ENCODE measurements at regions not wholly inside any gene's neighbourhood (a gene's known extent, or its start where the extent isn't known, plus 50 kb on each side); places are given as distances from the start of the nearest gene placed in this dataset.

DNA sequence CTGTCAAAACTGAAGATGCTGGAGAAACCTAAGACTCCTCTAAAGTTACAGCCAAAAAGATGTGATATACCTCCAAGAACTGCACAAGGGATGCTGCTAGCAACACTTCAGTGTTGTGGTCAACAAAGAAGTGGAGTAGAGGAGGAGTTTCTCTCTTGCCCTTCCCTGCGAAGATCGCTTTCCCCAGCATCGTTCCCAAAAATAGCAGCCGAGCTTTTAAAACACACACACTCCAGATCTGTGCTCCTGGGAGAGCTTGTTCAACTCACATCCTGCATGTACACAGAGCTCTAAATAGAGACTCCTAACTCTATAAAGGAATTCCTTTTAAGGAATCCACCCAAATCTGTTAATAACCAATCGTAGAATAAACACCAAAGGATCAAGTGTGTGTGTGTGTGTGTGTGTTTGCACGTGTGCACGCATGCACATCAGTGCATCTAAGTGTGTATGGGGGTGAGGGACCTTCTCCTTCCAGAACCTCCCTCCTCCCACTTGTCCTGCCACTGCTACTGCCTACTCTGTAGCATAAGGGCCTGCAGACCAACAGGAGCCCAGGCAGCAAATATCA, 58.5 kb downstream of the PSMG1 start:
- ATAC-seq (ENCODE audit: insufficient read depth, low FRiP score) (no peak), DNase-seq (peak in 2 of 3 donors; percentile 39 to 61)
- peaks cover 0 to 17% (median 8%) of the 10 kb centered on the region in 5 donors for H3K4me1 ChIP-seq (ENCODE audit: control insufficient read depth in 5 of 5, insufficient read depth in 5 of 5, low read length in 5 of 5)

DNA sequence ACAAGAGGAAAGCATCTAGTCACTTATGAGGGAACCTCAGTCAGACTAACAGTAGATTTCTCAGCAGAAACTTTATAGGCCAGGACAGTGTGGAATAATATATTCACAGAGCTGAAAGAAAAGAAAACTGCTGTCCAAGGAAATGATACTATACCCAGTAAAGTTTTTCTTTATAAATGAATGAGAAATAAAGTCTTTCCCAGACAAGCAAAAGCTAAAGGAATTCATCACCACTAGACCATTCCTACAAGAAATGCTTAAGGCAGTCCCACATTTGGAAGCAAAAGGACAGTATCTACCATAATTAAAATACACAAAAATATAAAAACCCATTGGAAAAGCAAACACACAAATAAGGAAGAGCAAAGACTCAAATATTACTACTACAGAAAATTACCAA, 59.9 kb downstream of the PSMG1 start:
- no peak for DNase-seq
- no peak for ATAC-seq (ENCODE audit: insufficient read depth, low FRiP score)
- TF ChIP-seq, protein P1, sequence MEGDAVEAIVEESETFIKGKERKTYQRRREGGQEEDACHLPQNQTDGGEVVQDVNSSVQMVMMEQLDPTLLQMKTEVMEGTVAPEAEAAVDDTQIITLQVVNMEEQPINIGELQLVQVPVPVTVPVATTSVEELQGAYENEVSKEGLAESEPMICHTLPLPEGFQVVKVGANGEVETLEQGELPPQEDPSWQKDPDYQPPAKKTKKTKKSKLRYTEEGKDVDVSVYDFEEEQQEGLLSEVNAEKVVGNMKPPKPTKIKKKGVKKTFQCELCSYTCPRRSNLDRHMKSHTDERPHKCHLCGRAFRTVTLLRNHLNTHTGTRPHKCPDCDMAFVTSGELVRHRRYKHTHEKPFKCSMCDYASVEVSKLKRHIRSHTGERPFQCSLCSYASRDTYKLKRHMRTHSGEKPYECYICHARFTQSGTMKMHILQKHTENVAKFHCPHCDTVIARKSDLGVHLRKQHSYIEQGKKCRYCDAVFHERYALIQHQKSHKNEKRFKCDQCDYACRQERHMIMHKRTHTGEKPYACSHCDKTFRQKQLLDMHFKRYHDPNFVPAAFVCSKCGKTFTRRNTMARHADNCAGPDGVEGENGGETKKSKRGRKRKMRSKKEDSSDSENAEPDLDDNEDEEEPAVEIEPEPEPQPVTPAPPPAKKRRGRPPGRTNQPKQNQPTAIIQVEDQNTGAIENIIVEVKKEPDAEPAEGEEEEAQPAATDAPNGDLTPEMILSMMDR (IDR thresholded peaks at IDR 0.05; ENCODE audit: control extremely low read depth, extremely low read depth), result no peak
- no peaks in the 10 kb centered on the region for H3K9me3 ChIP-seq (ENCODE audit: control insufficient read depth in 4 of 4, insufficient read depth in 3 of 4, low read length in 3 of 4)
- H3K36me3 ChIP-seq (ENCODE audit: control insufficient read depth in 4 of 4, insufficient read depth in 4 of 4, low read length in 4 of 4), result no peaks in the 10 kb centered on the region
- H3K9ac ChIP-seq (ENCODE audit: insufficient read depth in 1 of 2, low read length in 2 of 2), result no peak overlapping the region
- H3K27me3 ChIP-seq (ENCODE audit: control insufficient read depth in 3 of 3, insufficient read depth in 3 of 3, low read length in 2 of 3), result no peaks in the 10 kb centered on the region
- H3K4me1 ChIP-seq (ENCODE audit: control insufficient read depth in 5 of 5, insufficient read depth in 5 of 5, low read length in 5 of 5), result peaks cover 0 to 17% (median 8%) of the 10 kb centered on the region in 5 donors
- H3K27ac ChIP-seq (ENCODE audit: low read depth in 1 of 2, low read length in 1 of 2), result no peak overlapping the region
- H3K4me3 ChIP-seq, result no peak overlapping the region

More for the DNA sequence above, 58.5 kb downstream of the PSMG1 start:
- 52 to 60% methylated on average over 7 of the region's 7 CpGs for WGBS, 2 donors
- Histone ChIP-seq H3K9me3 (ENCODE audit: control insufficient read depth in 4 of 4, insufficient read depth in 3 of 4, low read length in 3 of 4) (no peaks in the 10 kb centered on the region), H3K36me3 (ENCODE audit: control insufficient read depth in 4 of 4, insufficient read depth in 4 of 4, low read length in 4 of 4) (no peaks in the 10 kb centered on the region), H3K27me3 (ENCODE audit: control insufficient read depth in 3 of 3, insufficient read depth in 3 of 3, low read length in 2 of 3) (no peaks in the 10 kb centered on the region), H3K27ac (ENCODE audit: low read depth in 1 of 2, low read length in 1 of 2) (peak overlapping the region in 1 of 2 donors; percentile 41), H3K9ac (ENCODE audit: insufficient read depth in 1 of 2, low read length in 2 of 2) (no peak overlapping the region), H3K4me3 (no peak overlapping the region)
- TF ChIP-seq, protein P1 (IDR thresholded peaks at IDR 0.05; ENCODE audit: control extremely low read depth, extremely low read depth), result no peak

GRCh38 chr21:39121600-39122355, 61.5 kb downstream of the PSMG1 start:
- no peak overlapping the region for H3K4me3 ChIP-seq
- H3K9ac ChIP-seq (ENCODE audit: insufficient read depth in 1 of 2, low read length in 2 of 2), result no peak overlapping the region
- TF ChIP-seq, protein P1 (IDR thresholded peaks at IDR 0.05; ENCODE audit: control extremely low read depth, extremely low read depth), result no peak
- 80 to 86% methylated on average over 7 of the region's 7 CpGs for WGBS, 2 donors
- ATAC-seq (ENCODE audit: insufficient read depth, low FRiP score) (no peak), DNase-seq (no peak)
- H3K4me1 ChIP-seq (ENCODE audit: control insufficient read depth in 5 of 5, insufficient read depth in 5 of 5, low read length in 5 of 5), result peaks cover 0 to 17% (median 8%) of the 10 kb centered on the region in 5 donors
- no peak overlapping the region for H3K27ac ChIP-seq (ENCODE audit: low read depth in 1 of 2, low read length in 1 of 2)
- no peaks in the 10 kb centered on the region for H3K9me3 ChIP-seq (ENCODE audit: control insufficient read depth in 4 of 4, insufficient read depth in 3 of 4, low read length in 3 of 4)
- H3K27me3 ChIP-seq (ENCODE audit: control insufficient read depth in 3 of 3, insufficient read depth in 3 of 3, low read length in 2 of 3), result no peaks in the 10 kb centered on the region
- H3K36me3 ChIP-seq (ENCODE audit: control insufficient read depth in 4 of 4, insufficient read depth in 4 of 4, low read length in 4 of 4), result no peaks in the 10 kb centered on the region

Data from lung (tissue), 11 donors.